ENCODE measurements at regions not wholly inside any gene's neighbourhood (a gene's known extent, or its start where the extent isn't known, plus 50 kb on each side); places are given as distances from the start of the nearest gene placed in this dataset.

DNA sequence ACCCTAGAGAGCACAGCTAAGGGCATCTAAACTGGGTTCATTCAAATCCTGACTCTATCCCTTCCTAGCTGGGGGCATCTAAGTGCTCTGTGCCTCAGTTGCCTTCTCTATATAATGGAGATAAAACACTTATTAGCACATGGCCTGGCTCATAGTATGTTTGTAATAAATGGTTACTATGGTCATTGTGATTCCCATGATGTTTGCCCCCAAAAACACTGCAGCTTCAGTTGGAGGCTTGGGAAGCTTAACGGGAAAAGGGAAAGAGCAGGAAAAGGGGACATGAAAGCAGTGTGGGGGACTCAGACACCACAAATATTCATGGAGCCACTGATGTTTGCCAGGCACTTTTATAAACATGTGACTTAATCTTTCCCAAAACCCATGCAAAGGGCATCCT lies 118.1 kb downstream of the INHBB start:
- TF ChIP-seq, protein P1, sequence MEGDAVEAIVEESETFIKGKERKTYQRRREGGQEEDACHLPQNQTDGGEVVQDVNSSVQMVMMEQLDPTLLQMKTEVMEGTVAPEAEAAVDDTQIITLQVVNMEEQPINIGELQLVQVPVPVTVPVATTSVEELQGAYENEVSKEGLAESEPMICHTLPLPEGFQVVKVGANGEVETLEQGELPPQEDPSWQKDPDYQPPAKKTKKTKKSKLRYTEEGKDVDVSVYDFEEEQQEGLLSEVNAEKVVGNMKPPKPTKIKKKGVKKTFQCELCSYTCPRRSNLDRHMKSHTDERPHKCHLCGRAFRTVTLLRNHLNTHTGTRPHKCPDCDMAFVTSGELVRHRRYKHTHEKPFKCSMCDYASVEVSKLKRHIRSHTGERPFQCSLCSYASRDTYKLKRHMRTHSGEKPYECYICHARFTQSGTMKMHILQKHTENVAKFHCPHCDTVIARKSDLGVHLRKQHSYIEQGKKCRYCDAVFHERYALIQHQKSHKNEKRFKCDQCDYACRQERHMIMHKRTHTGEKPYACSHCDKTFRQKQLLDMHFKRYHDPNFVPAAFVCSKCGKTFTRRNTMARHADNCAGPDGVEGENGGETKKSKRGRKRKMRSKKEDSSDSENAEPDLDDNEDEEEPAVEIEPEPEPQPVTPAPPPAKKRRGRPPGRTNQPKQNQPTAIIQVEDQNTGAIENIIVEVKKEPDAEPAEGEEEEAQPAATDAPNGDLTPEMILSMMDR (IDR thresholded peaks at IDR 0.05 in 4 of 5, conservative IDR thresholded peaks at IDR 0.05 in 1 of 5) = no peak
- no peak for TF ChIP-seq POLR2A (IDR thresholded peaks at IDR 0.05)
